Effector memory CD4-positive, alpha-beta T cell (primary cell): ENCODE measurements at regions not wholly inside any gene's neighbourhood (a gene's known extent, or its start where the extent isn't known, plus 50 kb on each side); places are given as distances from the start of the nearest gene placed in this dataset.

Experiments used
- DNase-seq, 3 donors: peaks; one replicate each; pipeline ENCODE4 v3.0.0-alpha.2; 2020
- H3K27ac ChIP-seq: 2 replicates; pipeline ENCODE4 v1.7.0; 2013; ENCODE audit warnings: mild to moderate bottlenecking, low read length, moderate library complexity; ENCODE audit not compliant: insufficient read depth, poor library complexity, severe bottlenecking
- H3K27me3 ChIP-seq: replicated peaks from 2 replicates; pipeline ENCODE4 v1.7.0; 2013; ENCODE audit warnings: mild to moderate bottlenecking, low read length; ENCODE audit not compliant: insufficient read depth, control insufficient read depth, poor library complexity, severe bottlenecking
- H3K36me3 ChIP-seq: 2 replicates; pipeline ENCODE4 v1.7.0; 2013; ENCODE audit warnings: mild to moderate bottlenecking, low read length, moderate library complexity; ENCODE audit not compliant: control insufficient read depth, insufficient read depth
- H3K4me1 ChIP-seq: 2 replicates; pipeline ENCODE4 v1.7.0; 2013; ENCODE audit warnings: low read length, mild to moderate bottlenecking; ENCODE audit not compliant: control insufficient read depth, insufficient read depth, poor library complexity, severe bottlenecking
- H3K4me3 ChIP-seq: 2 replicates; pipeline ENCODE4 v1.7.0; 2013; ENCODE audit warnings: low read length, low read depth, mild to moderate bottlenecking; ENCODE audit not compliant: insufficient read depth, poor library complexity, severe bottlenecking
- H3K9me3 ChIP-seq: 2 replicates; pipeline ENCODE4 v1.7.0; 2013; ENCODE audit warnings: mild to moderate bottlenecking, low read length, moderate library complexity; ENCODE audit not compliant: control insufficient read depth

DNA sequence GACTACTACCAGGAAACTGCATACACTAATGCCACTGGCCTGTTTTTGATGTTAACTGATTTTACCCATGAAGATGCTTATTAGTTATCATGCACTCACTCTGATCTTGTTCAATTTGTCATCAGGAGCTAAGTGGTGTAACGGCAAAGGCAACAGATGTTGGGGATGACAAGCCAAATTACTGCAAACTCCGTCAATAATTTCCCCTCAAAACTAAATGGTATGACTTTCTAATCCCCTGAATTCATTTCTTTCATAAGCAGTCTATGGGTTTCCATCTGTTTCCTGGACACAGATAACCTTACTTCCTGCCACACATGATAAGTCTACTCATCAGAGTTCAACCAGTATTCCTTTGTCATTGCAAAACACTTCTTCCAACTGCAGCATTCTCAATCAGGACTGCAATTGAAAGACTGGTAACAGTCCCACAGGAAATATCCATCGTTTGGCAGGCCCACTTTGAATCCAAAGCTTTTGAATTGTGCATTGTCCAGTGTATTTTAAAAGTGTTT is 96.2 kb upstream of the SMC2 start:
- DNase-seq = no peak

DNA sequence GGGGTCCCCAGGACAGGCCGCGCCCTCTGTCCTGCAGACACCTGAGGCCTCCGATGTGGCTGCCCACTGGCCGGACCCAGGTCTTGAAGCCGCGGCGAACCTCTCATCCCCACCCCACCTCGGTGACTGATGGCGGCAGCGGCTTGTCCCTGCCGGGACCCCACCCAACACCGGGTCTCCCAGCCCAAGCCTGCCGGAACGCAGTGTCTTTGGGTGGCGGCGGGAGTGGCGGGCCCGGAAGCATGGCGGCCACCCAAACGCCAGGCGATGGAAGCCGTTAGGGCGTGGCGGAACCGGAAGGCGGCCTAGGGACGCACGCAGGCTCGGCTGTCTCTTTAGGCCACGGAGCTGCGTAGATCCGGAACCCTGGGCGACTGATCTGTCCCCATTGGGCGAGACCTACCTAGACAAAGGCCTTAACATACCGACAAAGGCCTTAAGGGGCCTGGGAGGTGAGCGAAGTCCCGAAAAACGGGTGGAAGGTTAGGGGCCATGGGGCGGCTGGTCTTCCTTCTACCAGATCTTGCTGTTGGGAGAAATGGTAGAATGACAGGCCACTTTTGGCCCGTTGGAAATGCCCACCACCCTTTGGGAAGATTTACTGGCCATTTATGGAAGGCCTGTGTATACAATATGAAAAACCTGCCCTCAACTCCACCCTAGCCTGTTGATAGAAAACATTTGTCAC is 94.6 kb upstream of the SMC2 start:
- Histone ChIP-seq H3K27ac (no peak overlapping the region), H3K27me3 (no peaks in the 10 kb centered on the region), H3K4me1 (no peaks in the 10 kb centered on the region), H3K9me3 (no peaks in the 10 kb centered on the region), H3K36me3 (no peaks in the 10 kb centered on the region), H3K4me3 (no peak overlapping the region)
- no peak for DNase-seq

More for the DNA sequence above, 96.2 kb upstream of the SMC2 start:
- Histone ChIP-seq H3K4me3 (no peak overlapping the region), H3K4me1 (no peaks in the 10 kb centered on the region), H3K36me3 (no peaks in the 10 kb centered on the region), H3K27ac (no peak overlapping the region), H3K27me3 (no peaks in the 10 kb centered on the region), H3K9me3 (no peaks in the 10 kb centered on the region)

DNA sequence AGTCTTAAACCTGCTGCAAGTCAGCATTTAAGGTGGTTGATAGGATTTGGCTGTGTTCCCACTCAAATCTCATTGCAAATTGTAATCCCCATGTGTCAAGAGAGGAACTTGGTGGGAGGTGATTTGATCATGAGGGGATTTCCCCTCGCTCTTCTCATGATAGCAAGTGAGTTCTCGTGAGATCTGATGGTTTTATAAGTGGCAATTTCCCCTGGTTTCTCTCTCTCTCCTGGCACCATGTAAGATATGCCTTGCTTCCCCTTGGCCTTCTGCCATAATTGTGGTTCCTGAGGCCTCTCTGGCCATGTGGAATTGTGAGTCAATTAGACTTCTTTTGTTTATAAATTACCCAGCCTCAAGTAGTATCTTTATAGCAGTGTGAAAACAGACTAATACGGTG is 84.3 kb upstream of the SMC2 start:
- H3K27me3 ChIP-seq = no peaks in the 10 kb centered on the region
- H3K36me3 ChIP-seq = no peaks in the 10 kb centered on the region
- no peak overlapping the region for H3K27ac ChIP-seq
- H3K4me1 ChIP-seq = no peaks in the 10 kb centered on the region
- H3K9me3 ChIP-seq = no peaks in the 10 kb centered on the region
- no peak for DNase-seq
- H3K4me3 ChIP-seq = no peak overlapping the region

DNA sequence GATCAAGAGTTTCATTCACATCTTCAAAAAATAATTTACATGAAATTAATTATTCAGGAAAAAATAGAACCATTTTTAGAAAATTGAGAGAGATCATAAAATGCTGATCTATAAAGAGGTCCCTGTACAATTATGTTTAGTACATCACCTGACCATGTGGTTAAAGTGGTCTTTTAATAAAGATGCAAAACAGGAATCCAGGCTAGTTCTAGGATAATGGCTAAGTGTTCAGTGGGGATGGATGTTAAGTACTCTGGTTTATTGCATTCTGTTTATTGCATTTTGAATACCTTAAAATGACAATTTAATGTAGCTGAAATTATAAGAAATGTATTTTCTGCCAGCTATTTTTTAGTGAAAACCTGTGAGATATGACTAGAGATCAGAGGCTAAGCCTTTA is 72.0 kb upstream of the SMC2 start:
- Histone ChIP-seq H3K9me3 (no peaks in the 10 kb centered on the region), H3K27me3 (no peaks in the 10 kb centered on the region), H3K4me1 (no peaks in the 10 kb centered on the region), H3K27ac (no peak overlapping the region), H3K4me3 (no peak overlapping the region), H3K36me3 (no peaks in the 10 kb centered on the region)
- DNase-seq = no peak

DNA sequence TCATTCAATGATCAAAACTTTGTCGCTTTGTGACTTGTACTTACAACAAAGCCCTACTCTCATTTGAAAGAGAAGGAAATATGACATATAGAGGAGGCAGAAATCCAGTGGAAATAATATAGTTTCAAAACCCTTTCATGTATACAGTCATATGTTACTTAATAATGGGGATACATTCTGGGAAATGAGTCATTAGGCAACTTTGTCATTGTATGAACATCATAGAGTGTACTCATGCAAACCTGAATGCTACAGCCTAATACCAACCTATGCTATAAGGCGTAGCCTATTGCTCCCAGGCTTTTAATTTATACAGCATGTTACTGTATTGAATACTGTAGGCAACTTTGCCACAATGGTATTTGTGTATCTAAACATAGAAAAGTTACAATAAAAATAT is 69.0 kb upstream of the SMC2 start:
- Histone ChIP-seq H3K9me3 (no peaks in the 10 kb centered on the region), H3K4me3 (no peak overlapping the region), H3K27me3 (no peaks in the 10 kb centered on the region), H3K27ac (no peak overlapping the region), H3K4me1 (no peaks in the 10 kb centered on the region), H3K36me3 (no peaks in the 10 kb centered on the region)
- DNase-seq = no peak

DNA sequence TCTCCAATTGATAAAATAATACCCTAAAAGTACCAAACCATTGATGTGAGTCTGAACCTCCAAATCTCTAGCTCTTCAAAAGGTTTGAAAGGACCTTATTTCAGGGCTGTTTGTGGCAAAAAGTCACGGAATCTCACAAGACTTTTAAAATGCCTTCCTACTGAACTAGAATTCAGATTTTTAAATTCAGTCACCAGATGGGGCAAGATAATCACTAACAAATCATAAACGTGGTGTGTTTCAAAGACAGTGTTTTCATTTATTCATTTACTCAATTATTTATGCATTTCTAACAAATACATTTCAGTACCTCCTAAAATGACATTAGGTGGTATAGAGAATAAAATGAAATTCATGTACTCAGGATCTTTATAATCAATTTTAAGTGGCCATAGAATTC is 68.2 kb upstream of the SMC2 start:
- no peaks in the 10 kb centered on the region for H3K9me3 ChIP-seq
- H3K27me3 ChIP-seq = no peaks in the 10 kb centered on the region
- no peaks in the 10 kb centered on the region for H3K36me3 ChIP-seq
- H3K27ac ChIP-seq = no peak overlapping the region
- no peaks in the 10 kb centered on the region for H3K4me1 ChIP-seq
- no peak overlapping the region for H3K4me3 ChIP-seq
- DNase-seq = no peak

DNA sequence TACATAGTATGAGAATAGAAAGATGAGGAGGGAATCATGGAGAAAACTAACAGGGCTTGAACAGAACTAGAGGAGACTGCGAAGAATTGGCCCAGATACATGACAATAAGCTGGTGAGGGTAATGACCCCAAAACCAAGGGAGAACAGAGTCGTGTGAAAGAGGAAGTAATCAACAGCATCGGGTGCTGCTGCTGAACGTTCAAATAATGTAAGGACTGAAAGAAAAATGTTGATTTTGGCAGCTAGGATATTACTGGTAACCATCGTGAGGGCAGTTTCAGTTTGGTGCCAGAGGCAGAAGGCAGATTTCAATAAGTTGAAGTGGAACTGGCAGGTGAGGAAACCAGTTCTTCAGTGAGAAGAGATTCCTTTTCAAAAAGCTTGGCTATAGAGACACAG is 66.8 kb upstream of the SMC2 start:
- DNase-seq = no peak
- no peaks in the 10 kb centered on the region for H3K4me1 ChIP-seq
- no peak overlapping the region for H3K4me3 ChIP-seq
- no peaks in the 10 kb centered on the region for H3K36me3 ChIP-seq
- no peaks in the 10 kb centered on the region for H3K27me3 ChIP-seq
- H3K27ac ChIP-seq = no peak overlapping the region
- no peaks in the 10 kb centered on the region for H3K9me3 ChIP-seq

DNA sequence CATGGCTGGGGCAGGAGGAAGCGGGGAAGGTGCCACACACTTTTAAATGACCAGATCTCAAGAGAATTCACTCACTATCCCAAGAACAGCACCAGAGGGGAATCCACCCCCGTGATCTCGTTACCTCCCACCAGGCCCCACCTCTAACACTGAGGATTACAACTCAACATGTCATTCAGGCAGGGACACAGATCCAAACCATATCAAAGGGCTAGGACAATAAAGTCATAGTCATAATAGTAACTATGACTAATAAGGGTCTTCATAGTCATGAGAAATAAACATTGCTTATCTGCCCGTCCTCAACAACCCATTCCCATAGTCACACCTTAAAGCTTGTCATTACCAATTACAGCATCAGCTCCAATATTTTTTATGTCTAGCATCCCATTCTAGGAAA is 65.3 kb upstream of the SMC2 start:
- H3K9me3 ChIP-seq = no peaks in the 10 kb centered on the region

More for the DNA sequence above, 65.3 kb upstream of the SMC2 start:
- no peak for DNase-seq
- no peak overlapping the region for H3K4me3 ChIP-seq
- H3K27me3 ChIP-seq = no peaks in the 10 kb centered on the region
- no peaks in the 10 kb centered on the region for H3K4me1 ChIP-seq
- H3K36me3 ChIP-seq = no peaks in the 10 kb centered on the region
- H3K27ac ChIP-seq = no peak overlapping the region
